ENCODE measurements at regions not wholly inside any gene's neighbourhood (a gene's known extent, or its start where the extent isn't known, plus 50 kb on each side); places are given as distances from the start of the nearest gene placed in this dataset.
A peak's percentile ranks its signal among the peaks of the same experiment; 100 is the strongest.
"Not testable (repeated sequence)": the region's sequence is repeated elsewhere in the genome, so short reads cannot be mapped to it uniquely, and the experiment has no call there.

DNA sequence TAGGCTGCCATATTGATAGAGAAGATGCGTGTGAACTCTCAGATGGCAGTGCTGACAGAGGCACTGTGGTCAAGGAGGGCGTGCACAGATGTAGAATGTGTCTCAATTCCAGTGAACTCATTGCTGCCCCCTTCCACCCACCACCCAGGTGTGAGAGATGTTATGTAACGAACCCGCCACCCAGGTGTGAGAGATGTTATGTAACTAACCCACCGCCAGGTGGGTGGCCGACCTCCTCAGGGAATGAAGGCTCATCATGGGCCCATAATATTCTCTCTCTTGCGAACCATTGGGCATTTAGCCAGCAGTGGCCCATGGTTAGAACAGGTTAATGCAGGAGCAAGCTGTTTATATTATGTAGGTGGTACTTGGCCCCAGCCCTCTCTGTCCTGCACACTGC, 140.4 kb upstream of the MTPN start:
- no peak overlapping the region for H3K4me3 ChIP-seq
- H3K4me1 ChIP-seq, result no peaks in the 10 kb centered on the region
- no peak overlapping the region for H3K27ac ChIP-seq
- no peaks in the 10 kb centered on the region for H3K9me3 ChIP-seq
- TF ChIP-seq, protein P1, sequence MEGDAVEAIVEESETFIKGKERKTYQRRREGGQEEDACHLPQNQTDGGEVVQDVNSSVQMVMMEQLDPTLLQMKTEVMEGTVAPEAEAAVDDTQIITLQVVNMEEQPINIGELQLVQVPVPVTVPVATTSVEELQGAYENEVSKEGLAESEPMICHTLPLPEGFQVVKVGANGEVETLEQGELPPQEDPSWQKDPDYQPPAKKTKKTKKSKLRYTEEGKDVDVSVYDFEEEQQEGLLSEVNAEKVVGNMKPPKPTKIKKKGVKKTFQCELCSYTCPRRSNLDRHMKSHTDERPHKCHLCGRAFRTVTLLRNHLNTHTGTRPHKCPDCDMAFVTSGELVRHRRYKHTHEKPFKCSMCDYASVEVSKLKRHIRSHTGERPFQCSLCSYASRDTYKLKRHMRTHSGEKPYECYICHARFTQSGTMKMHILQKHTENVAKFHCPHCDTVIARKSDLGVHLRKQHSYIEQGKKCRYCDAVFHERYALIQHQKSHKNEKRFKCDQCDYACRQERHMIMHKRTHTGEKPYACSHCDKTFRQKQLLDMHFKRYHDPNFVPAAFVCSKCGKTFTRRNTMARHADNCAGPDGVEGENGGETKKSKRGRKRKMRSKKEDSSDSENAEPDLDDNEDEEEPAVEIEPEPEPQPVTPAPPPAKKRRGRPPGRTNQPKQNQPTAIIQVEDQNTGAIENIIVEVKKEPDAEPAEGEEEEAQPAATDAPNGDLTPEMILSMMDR (IDR thresholded peaks at IDR 0.05), result no peak
- no peak for TF ChIP-seq POLR2A (IDR thresholded peaks at IDR 0.05)
- no peaks in the 10 kb centered on the region for H3K27me3 ChIP-seq
- no peak for DNase-seq
- H3K36me3 ChIP-seq, result no peaks in the 10 kb centered on the region
- intact Hi-C loops (cut with DNase I), result no loop called here
- WGBS, 2 donors, result 83 to 90% methylated on average over 4 to 7 of the region's 7 CpGs

DNA sequence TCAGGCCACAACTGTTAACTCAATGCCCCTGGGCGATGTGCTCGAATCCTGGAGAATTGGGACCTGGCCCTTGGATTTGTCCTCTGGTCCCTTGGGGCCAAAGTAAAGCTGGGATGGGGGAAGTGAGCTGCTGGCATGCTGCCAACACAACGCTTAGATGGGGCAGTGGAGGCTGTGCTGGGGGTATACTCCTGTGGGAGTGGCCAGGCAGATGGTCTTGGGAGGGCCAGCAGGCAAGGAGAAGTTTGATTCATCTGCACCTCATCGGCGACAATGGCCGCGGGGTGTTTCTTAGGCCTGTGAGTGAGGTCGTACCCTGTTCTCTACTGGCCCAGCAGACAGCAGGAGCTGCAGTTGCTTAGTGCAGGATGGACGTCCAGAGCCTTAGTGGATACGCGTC, 139.0 kb upstream of the MTPN start:
- Histone ChIP-seq H3K27me3 (no peaks in the 10 kb centered on the region), H3K9me3 (no peaks in the 10 kb centered on the region), H3K36me3 (no peaks in the 10 kb centered on the region), H3K4me1 (no peaks in the 10 kb centered on the region), H3K27ac (no peak overlapping the region), H3K4me3 (no peak overlapping the region)
- no peak for DNase-seq
- TF ChIP-seq, protein P1 (IDR thresholded peaks at IDR 0.05), result no peak
- no peak for TF ChIP-seq POLR2A (IDR thresholded peaks at IDR 0.05)
- 80 to 90% methylated on average over 6 to 7 of the region's 11 CpGs for WGBS, 2 donors
- intact Hi-C loops (cut with DNase I), result no loop called here

DNA sequence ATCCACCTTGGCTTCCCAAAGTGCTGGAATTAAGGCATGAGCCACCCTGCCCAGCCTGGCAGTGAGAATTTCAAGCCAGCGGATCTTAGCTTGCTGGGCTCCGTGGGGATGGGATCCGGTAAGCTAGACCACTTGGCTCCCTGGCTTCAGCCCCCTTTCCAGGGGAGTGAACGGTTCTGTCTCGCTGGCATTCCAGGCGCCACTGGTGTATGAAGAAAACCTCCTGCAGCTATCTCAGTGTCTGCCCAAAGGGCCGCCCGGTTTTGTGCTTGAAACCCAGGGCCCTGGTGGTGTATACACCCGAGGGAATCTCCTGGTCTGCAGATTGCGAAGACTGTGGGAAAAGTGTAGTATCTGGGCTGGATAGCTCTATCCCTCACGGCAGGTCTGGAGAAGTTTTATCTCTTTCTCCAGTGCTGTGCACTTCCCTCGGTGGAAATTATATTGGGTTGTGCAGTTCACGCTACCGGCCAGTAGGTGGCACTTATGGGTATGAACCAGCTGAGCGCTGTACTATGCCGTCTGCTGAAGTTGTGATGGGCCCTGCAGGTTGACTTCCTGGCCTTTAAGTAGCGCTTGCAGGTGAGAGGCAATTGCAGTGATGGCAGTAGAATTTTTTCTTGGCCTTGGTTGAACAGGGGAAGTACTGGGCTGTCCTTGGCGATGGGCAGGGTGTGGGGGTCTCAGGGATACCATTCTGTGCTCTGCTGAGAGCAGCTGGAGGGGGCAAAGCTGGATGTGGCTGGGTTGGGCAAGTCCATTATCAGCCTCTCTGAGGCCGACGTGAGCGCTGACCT, 138.0 kb upstream of the MTPN start:
- 39% methylated on average over 10 of the region's 21 CpGs; no CpG with 5 or more reads in 1 of the 2 donors for WGBS, 2 donors
- no peaks in the 10 kb centered on the region for H3K27me3 ChIP-seq
- no peaks in the 10 kb centered on the region for H3K4me1 ChIP-seq
- H3K4me3 ChIP-seq, result no peak overlapping the region
- no peak overlapping the region for H3K27ac ChIP-seq
- no peaks in the 10 kb centered on the region for H3K36me3 ChIP-seq
- no peaks in the 10 kb centered on the region for H3K9me3 ChIP-seq
- DNase-seq, result no peak
- intact Hi-C loops (cut with DNase I), result no loop called here
- TF ChIP-seq, protein P1 (IDR thresholded peaks at IDR 0.05), result peak in 5 of 6 experiments; percentile 38 to 61 (median 50)
- no peak for TF ChIP-seq POLR2A (IDR thresholded peaks at IDR 0.05)

DNA sequence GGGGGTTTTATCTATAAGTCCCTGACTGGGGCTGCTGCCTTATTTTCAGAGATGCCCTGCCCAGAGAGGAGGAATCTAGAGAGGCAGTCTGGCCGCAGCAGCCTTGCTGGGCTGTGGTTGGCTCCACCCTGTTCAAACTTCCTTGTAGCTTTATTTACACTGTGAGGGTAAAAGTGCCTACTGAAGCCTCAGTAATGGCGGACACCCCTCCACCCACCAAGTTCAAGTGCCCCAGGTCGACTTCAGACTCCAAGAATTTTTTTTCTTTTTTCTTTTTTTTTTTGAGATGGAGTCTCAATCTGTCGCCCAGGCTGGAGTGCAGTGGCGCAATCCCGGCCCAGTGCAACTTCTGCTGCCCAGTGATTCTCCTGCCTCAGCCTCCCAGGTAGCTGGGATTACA, 137.3 kb upstream of the MTPN start:
- H3K27ac ChIP-seq; H3K36me3 ChIP-seq; intact Hi-C loops (cut with DNase I); H3K9me3 ChIP-seq; H3K27me3 ChIP-seq; H3K4me1 ChIP-seq; DNase-seq; H3K4me3 ChIP-seq: not testable (repeated sequence)
- WGBS, 2 donors, result 60% methylated on average over 2 to 6 of the region's 6 CpGs

DNA sequence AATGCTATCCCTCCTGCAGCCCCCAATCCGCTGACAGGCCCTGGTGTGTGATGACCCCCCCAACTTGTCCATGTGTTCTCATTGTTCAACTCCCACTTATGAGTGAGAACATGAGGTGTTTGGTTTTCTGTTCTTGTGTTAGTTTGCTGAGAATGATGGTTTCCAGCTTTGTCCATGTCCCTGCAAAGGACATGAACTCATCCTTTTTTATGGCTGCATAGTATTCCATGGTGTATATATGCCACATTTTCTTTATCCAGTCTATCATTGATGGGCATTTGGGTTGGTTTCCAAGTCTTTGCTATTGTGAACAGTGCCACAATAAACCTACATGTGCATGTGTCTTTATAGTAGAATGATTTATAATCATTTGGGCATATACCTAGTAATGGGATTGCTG, 131.9 kb upstream of the MTPN start:
- DNase-seq; H3K4me1 ChIP-seq; H3K27ac ChIP-seq; H3K9me3 ChIP-seq; H3K36me3 ChIP-seq; H3K4me3 ChIP-seq; intact Hi-C loops (cut with DNase I); H3K27me3 ChIP-seq: not testable (repeated sequence)
- 20 to 54% methylated on average over 1 of the region's 1 CpG for WGBS, 2 donors

DNA sequence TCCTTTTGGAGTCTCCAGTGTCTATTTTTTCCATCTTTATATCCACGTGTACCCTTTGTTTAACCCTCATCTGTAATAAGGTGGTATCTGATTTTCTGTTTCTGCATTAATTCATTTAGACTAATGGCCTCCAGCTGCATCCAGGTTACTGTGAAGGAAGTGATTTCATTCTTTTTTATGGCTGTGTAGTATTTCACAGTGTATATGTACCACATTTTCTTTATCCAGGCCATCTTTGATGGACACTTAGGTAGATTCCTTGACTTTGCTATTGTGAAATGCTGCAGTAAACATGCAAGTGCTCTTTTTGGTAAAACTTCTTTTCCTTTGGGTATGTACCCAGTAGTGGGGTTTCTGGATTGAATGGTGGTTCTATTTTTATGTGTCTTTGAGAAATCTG, 128.0 kb upstream of the MTPN start:
- no peak for DNase-seq
- Histone ChIP-seq H3K4me3 (no peak overlapping the region), H3K36me3 (no peaks in the 10 kb centered on the region), H3K27ac (no peak overlapping the region), H3K27me3 (no peaks in the 10 kb centered on the region), H3K4me1 (no peaks in the 10 kb centered on the region), H3K9me3 (no peaks in the 10 kb centered on the region)
- TF ChIP-seq POLR2A (IDR thresholded peaks at IDR 0.05), result no peak
- TF ChIP-seq, protein P1 (IDR thresholded peaks at IDR 0.05), result no peak
- 72 to 86% methylated on average over 1 of the region's 1 CpG for WGBS, 2 donors
- intact Hi-C loops (cut with DNase I), result no loop called here

Measured in esophagus squamous epithelium (tissue), 5 donors.